HepG2 (cell line): ENCODE measurements at regions not wholly inside any gene's neighbourhood (a gene's known extent, or its start where the extent isn't known, plus 50 kb on each side); places are given as distances from the start of the nearest gene placed in this dataset.
"Not testable (repeated sequence)": the region's sequence is repeated elsewhere in the genome, so short reads cannot be mapped to it uniquely, and the experiment has no call there.

Source experiments
- ATAC-seq: fragments of 200-7000 bp; cut with Tn5 transposase; 3 replicates; pipeline ENCODE4 v1.9.1; 2020; ENCODE audit warnings: mild to moderate bottlenecking, moderate library complexity
- BruUV-seq: library from RNA; stranded (reverse); fragments of 400-500 nt; replicated peaks from 2 replicates; lab custom pipeline; 2021; lab: Mats Ljungman, UMichigan
- CTCF ChIA-PET: fragments of 300-600 bp; formaldehyde crosslinking; extraction: SDS; loops from one replicate; lab custom pipeline; 2021; ENCODE audit warnings: low total read pairs, inconsistent platforms, low intra/inter-chr PET ratio; lab: Yijun Ruan, JAX
- POLR2A ChIA-PET: fragments of 350-600 bp; sonication (Branson Sonifier 250); formaldehyde crosslinking; loops from one replicate; lab custom pipeline; 2020; ENCODE audit warnings: antibody characterized with exemption, inconsistent platforms; lab: Yijun Ruan, JAX
- DNase-seq: peaks from one replicate; pipeline ENCODE4 v3.0.0-alpha.2; 2015; ENCODE audit warnings: low spot score
- FAIRE-seq: peaks from 3 replicates; lab custom pipeline; 2011; peaks lifted over from hg19 to GRCh38; lab: Jason Lieb, UNC
- H2AFZ ChIP-seq: one replicate; pipeline ENCODE4 v1.6.1; 2011; ENCODE audit warnings: low read length, inconsistent platforms
- H3K27ac ChIP-seq: fragments of 300-600 bp; 3 replicates; pipeline ENCODE4 v1.8.0; 2011; ENCODE audit warnings: mixed run types, mild to moderate bottlenecking, mixed read lengths, low read length, inconsistent platforms; ENCODE audit not compliant: insufficient read depth; ENCODE audit errors: extremely low read length
- H3K27me3 ChIP-seq, 2 experiments: fragments of 200-600 bp in 1 of 2; 2 replicates in 1 of 2; 3 replicates in 1 of 2; pipeline versions ENCODE4 v1.6.0 to v1.8.0; 2011; ENCODE audit warnings: low read length in 2 of 2, mild to moderate bottlenecking in 2 of 2, moderate library complexity in 2 of 2, inconsistent platforms in 1 of 2; ENCODE audit not compliant: insufficient read depth in 2 of 2, control insufficient read depth in 1 of 2
- H3K36me3 ChIP-seq, 2 experiments: fragments of 200-600 bp in 1 of 2; replicated peaks in 1 of 2; 2 replicates in 1 of 2; 3 replicates in 1 of 2; pipeline versions ENCODE4 v1.5.1 to v1.8.0; 2011; ENCODE audit warnings: low read length in 2 of 2, inconsistent platforms in 1 of 2; ENCODE audit not compliant: insufficient read depth in 2 of 2, control insufficient read depth in 1 of 2
- H3K4me1 ChIP-seq: 2 replicates; pipeline ENCODE4 v1.5.1; 2012; ENCODE audit warnings: low read length, inconsistent platforms; ENCODE audit not compliant: insufficient read depth
- H3K4me2 ChIP-seq: 2 replicates; pipeline ENCODE4 v1.6.0; 2011; ENCODE audit warnings: low read depth, low read length, inconsistent platforms
- H3K4me3 ChIP-seq, 3 experiments: fragments of 200-600 bp in 1 of 3; sonication (generic), shearing (Covaris generic) in 1 of 3; replicated peaks in 1 of 3; 2 replicates each; pipeline ENCODE4 v1.5.1; 2011 to 2016; ENCODE audit warnings: low read length in 3 of 3, inconsistent platforms in 2 of 3, low read depth in 2 of 3, mild to moderate bottlenecking in 2 of 3, control low read depth in 1 of 3, mixed read lengths in 1 of 3; ENCODE audit not compliant: insufficient read depth in 1 of 3
- H3K79me2 ChIP-seq: one replicate; pipeline ENCODE4 v1.6.1; 2011; ENCODE audit warnings: low read length, inconsistent platforms; ENCODE audit not compliant: insufficient read depth
- H3K9ac ChIP-seq: 2 replicates; pipeline ENCODE4 v1.6.0; 2011; ENCODE audit warnings: mild to moderate bottlenecking, low read depth, low read length, inconsistent platforms; ENCODE audit not compliant: insufficient read depth
- H3K9me3 ChIP-seq: 2 replicates; pipeline ENCODE4 v1.5.1; 2012; ENCODE audit warnings: mild to moderate bottlenecking, low read length
- H4K20me1 ChIP-seq: 2 replicates; pipeline ENCODE4 v1.6.0; 2011; ENCODE audit warnings: inconsistent platforms, mild to moderate bottlenecking, low read length, moderate library complexity; ENCODE audit not compliant: insufficient read depth
- MAFF ChIP-seq: IDR thresholded peaks from 2 replicates; pipeline ENCODE4 v1.6.1; 2011; ENCODE audit warnings: low read depth, low read length, improper control_type of control experiment
- MAFK ChIP-seq, 2 experiments: IDR thresholded peaks in 1 of 2; conservative IDR thresholded peaks in 1 of 2; 2 replicates each; pipeline ENCODE4 v1.6.1; 2011; ENCODE audit warnings: improper control_type of control experiment in 2 of 2, low read length in 2 of 2
- ZNF616 ChIP-seq: sonication (generic); formaldehyde crosslinking; IDR thresholded peaks from 2 replicates; pipeline ENCODE4 v1.5.0; 2020; ENCODE audit warnings: low read depth, mild to moderate bottlenecking, missing genetic modification reagents
- WGBS: methylation state at CpG from one replicate; pipeline ENCODE4 v1.1.6; 2017; ENCODE audit warnings: low lambda C conversion rate; 5-methylcytosine and 5-hydroxymethylcytosine counted together
- in situ Hi-C: cut with HindIII; loops from 2 replicates; pipeline ENCODE4 v1.10.0; 2017; ENCODE audit warnings: low pct_unique_long_range_greater_than_20kb; ENCODE audit not compliant: extremely low pct_ligation_motif_present
- intact Hi-C: fragments of 100-400 bp; cut with micrococcal nuclease; formaldehyde crosslinking; loops from one replicate; pipeline ENCODE4 v1.10.0; 2022; ENCODE audit not compliant: unreplicated experiment

GRCh38 chr2:154518872-154519271 lies 179.6 kb upstream of the KCNJ3 start:
- no peak for ATAC-seq
- H3K9ac ChIP-seq: no peak overlapping the region
- DNase-seq: no peak
- intact Hi-C loops (no loop called here), in situ Hi-C loops (no loop called here)
- H4K20me1 ChIP-seq: no peaks in the 10 kb centered on the region
- H3K36me3 ChIP-seq: no peaks in the 10 kb centered on the region
- ChIA-PET POLR2A (no interaction called here), CTCF (no interaction called here)
- H3K27ac ChIP-seq: no peak overlapping the region
- H3K4me2 ChIP-seq: no peak overlapping the region
- H3K9me3 ChIP-seq: no peaks in the 10 kb centered on the region
- BruUV-seq: no TSS peak
- no peaks in the 10 kb centered on the region for H3K27me3 ChIP-seq
- no peak for FAIRE-seq
- no peaks in the 10 kb centered on the region for H3K4me1 ChIP-seq
- no peaks in the 10 kb centered on the region for H3K79me2 ChIP-seq
- 55% methylated on average over 1 of the region's 1 CpG for WGBS
- no peak overlapping the region for H2AFZ ChIP-seq
- TF ChIP-seq MAFK (conservative IDR thresholded peaks at IDR 0.05 in 1 of 2, IDR thresholded peaks at IDR 0.05 in 1 of 2; ENCODE audit: low read length in 2 of 2) (peak; percentile 84 to 94), MAFF (peak; percentile 88), ZNF616 (CRISPR knock-in tag) (no peak)
- no peak overlapping the region for H3K4me3 ChIP-seq

GRCh38 chr2:154520951-154521350 lies 177.5 kb upstream of the KCNJ3 start:
- intact Hi-C loops, H3K9ac ChIP-seq, H3K79me2 ChIP-seq, H3K27me3 ChIP-seq, H3K9me3 ChIP-seq, ATAC-seq, H3K36me3 ChIP-seq, H3K4me2 ChIP-seq, H4K20me1 ChIP-seq, BruUV-seq, H3K4me1 ChIP-seq, H2AFZ ChIP-seq, POLR2A ChIA-PET, in situ Hi-C loops, FAIRE-seq, DNase-seq, H3K27ac ChIP-seq, H3K4me3 ChIP-seq, CTCF ChIA-PET: not testable (repeated sequence)
- WGBS: 36% methylated on average over 4 of the region's 4 CpGs
